ENCODE measurements at regions not wholly inside any gene's neighbourhood (a gene's known extent, or its start where the extent isn't known, plus 50 kb on each side); places are given as distances from the start of the nearest gene placed in this dataset.

- H3K9me3 ChIP-seq (ENCODE audit: control insufficient read depth in 2 of 2, low read length in 2 of 2), result no peaks in the 10 kb centered on the region
- no peak overlapping the region for H3K9ac ChIP-seq (ENCODE audit: low read length in 2 of 2)
- no peaks in the 10 kb centered on the region for H3K27me3 ChIP-seq (ENCODE audit: control insufficient read depth in 1 of 2, insufficient read depth in 2 of 2, low read length in 2 of 2)
- no peaks in the 10 kb centered on the region for H3K4me1 ChIP-seq (ENCODE audit: control insufficient read depth, insufficient read depth, low read length)
- no peak overlapping the region for H3K27ac ChIP-seq (ENCODE audit: low read length)
- no peak overlapping the region for H3K4me3 ChIP-seq (ENCODE audit: low read length in 2 of 2)
- no peaks in the 10 kb centered on the region for H3K36me3 ChIP-seq (ENCODE audit: control insufficient read depth in 2 of 2, insufficient read depth in 2 of 2, low read length in 2 of 2)
Observed at GRCh38 chr5:100749771-100750284, 153.3 kb downstream of the ST8SIA4 start.

DNA sequence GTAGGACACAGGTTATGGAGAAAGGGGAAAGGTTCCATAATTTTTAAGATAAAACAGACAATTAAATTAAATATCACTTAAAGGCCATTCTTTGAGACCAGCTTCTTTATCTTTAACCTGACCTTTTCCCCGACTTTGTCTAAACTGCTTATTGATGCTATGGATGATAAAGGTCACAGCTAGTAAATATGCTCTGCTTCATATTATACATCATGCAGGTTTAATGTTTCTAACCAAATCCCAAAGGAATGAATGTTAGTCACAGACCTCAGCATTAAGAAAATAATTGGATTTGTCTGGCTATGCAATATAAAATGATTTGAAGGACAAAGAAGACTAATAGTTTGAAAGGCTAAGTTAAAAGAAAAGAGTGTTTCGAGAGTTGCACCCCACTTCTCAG is 147.6 kb downstream of the ST8SIA4 start:
- Histone ChIP-seq H3K9ac (ENCODE audit: low read length in 2 of 2) (no peak overlapping the region), H3K4me1 (ENCODE audit: control insufficient read depth, insufficient read depth, low read length) (no peaks in the 10 kb centered on the region), H3K27me3 (ENCODE audit: control insufficient read depth in 1 of 2, insufficient read depth in 2 of 2, low read length in 2 of 2) (no peaks in the 10 kb centered on the region), H3K36me3 (ENCODE audit: control insufficient read depth in 2 of 2, insufficient read depth in 2 of 2, low read length in 2 of 2) (no peaks in the 10 kb centered on the region), H3K9me3 (ENCODE audit: control insufficient read depth in 2 of 2, low read length in 2 of 2) (no peaks in the 10 kb centered on the region), H3K4me3 (ENCODE audit: low read length in 2 of 2) (no peak overlapping the region), H3K27ac (ENCODE audit: low read length) (no peak overlapping the region)
